ENCODE measurements at regions not wholly inside any gene's neighbourhood (a gene's known extent, or its start where the extent isn't known, plus 50 kb on each side); places are given as distances from the start of the nearest gene placed in this dataset.

DNA sequence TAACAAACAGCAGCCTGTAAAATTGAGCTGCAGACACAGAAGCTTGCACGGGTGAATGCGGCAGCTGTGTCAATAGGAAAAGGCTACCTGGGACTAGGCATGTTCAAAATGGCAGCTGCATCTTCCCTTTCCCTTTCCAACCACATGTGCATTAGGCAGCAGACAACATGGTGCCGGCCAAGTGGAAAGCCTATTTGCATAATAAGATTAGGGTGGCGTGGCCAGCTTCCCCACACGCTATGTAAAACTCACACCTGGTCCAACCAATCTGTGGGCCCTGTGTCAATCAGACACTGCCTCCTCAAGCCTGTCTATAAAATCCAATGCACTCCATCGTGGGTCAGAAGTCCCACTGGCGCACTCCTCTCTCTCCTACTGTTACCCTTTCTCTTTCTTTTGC, 61.0 kb upstream of the RBBP6 start:
- no peak for FAIRE-seq
- 90% methylated on average over 7 of the region's 7 CpGs; no CpG with 5 or more reads in 1 of the 2 experiments for WGBS, 2 experiments (ENCODE audit: extremely low coverage in 1 of 2, insufficient coverage in 1 of 2, insufficient read length in 1 of 2, insufficient replicate concordance in 2 of 2, low coverage in 1 of 2, low lambda C conversion rate in 2 of 2, missing lambda C conversion rate in 1 of 2)
- peaks cover 5 to 36% (median 23%) of the 10 kb centered on the region in 4 experiments for H3K27me3 ChIP-seq (replicated peaks in 1 of 4; ENCODE audit: control insufficient read depth in 3 of 4, extremely low read depth in 1 of 4, insufficient read depth in 3 of 4, low read length in 3 of 4)

More for the DNA sequence above, 61.0 kb upstream of the RBBP6 start:
- no peaks in the 10 kb centered on the region for H3K79me2 ChIP-seq (ENCODE audit: control insufficient read depth in 1 of 2, insufficient read depth in 2 of 2, low read length in 2 of 2)
- H3K4me3 ChIP-seq (ENCODE audit: extremely low read depth in 1 of 4, insufficient read depth in 2 of 4, low read depth in 3 of 4, low read length in 4 of 4), result no peak overlapping the region
- ChIA-PET CTCF (ENCODE audit: partially characterized antibody) (no interaction called here), POLR2A (ENCODE audit: partially characterized antibody) (no interaction called here)
- H2BK20ac ChIP-seq (ENCODE audit: low read length), result no peak overlapping the region
- TF ChIP-seq RNF2 (IDR thresholded peaks at IDR 0.05; ENCODE audit: borderline replicate concordance, low read depth, low read length, missing control alignments, poor library complexity, severe bottlenecking) (no peak), CEBPB (IDR thresholded peaks at IDR 0.05; ENCODE audit: low read depth, low read length) (no peak), MAFK (IDR thresholded peaks at IDR 0.05; ENCODE audit: low read depth, low read length) (no peak), SP1 (IDR thresholded peaks at IDR 0.05; ENCODE audit: low read depth, low read length) (no peak)
- no peak overlapping the region for H2AK5ac ChIP-seq (ENCODE audit: low read depth, low read length)
- no peak overlapping the region for H3K4ac ChIP-seq (replicated peaks; ENCODE audit: insufficient read length, low read depth, low read length)
- H2BK5ac ChIP-seq (ENCODE audit: low read depth, low read length), result no peak overlapping the region
- no peak overlapping the region for H3K4me2 ChIP-seq (ENCODE audit: insufficient read depth in 1 of 2, low read depth in 2 of 2, low read length in 2 of 2)
- no peaks in the 10 kb centered on the region for H3K36me3 ChIP-seq (ENCODE audit: control insufficient read depth in 2 of 4, insufficient read depth in 4 of 4, low read length in 3 of 4)
- no peaks in the 10 kb centered on the region for H3K79me1 ChIP-seq (ENCODE audit: low read depth, low read length)
- no peaks in the 10 kb centered on the region for H4K20me1 ChIP-seq (replicated peaks in 1 of 2; ENCODE audit: control insufficient read depth in 1 of 2, insufficient read depth in 2 of 2, low read length in 2 of 2)
- H2BK120ac ChIP-seq (replicated peaks; ENCODE audit: low read depth, low read length), result no peak overlapping the region
- no peak overlapping the region for H4K91ac ChIP-seq (replicated peaks; ENCODE audit: insufficient read length, low read length)
- no peak overlapping the region for H2BK12ac ChIP-seq (ENCODE audit: low read depth, low read length)
- no peak overlapping the region for H2AFZ ChIP-seq (ENCODE audit: low read length)
- no peak overlapping the region for H4K5ac ChIP-seq (ENCODE audit: insufficient read length, low read depth, low read length)
- DNase-seq (ENCODE audit: low read depth in 1 of 2, low spot score in 2 of 2), result no peak
- H4K8ac ChIP-seq (ENCODE audit: extremely low read depth, insufficient read depth, low read length), result no peak overlapping the region
- 0 out of 4 replicates have a peak, but pooled peaks cover 0 to 3% of the 10 kb centered on the region in 2 experiments for H3K9me3 ChIP-seq (ENCODE audit: insufficient read depth in 2 of 2, low read depth in 1 of 2, low read length in 1 of 2)
- no peak overlapping the region for H3K18ac ChIP-seq (ENCODE audit: extremely low read depth, low read length)
- H2BK15ac ChIP-seq (ENCODE audit: low read length), result no peak overlapping the region
- H3K27ac ChIP-seq (ENCODE audit: low read depth, low read length), result no peak overlapping the region
- H3K56ac ChIP-seq (replicated peaks; ENCODE audit: insufficient read length, low read depth, low read length), result no peak overlapping the region
- no peak overlapping the region for H3K14ac ChIP-seq (ENCODE audit: insufficient read length)
- no peak overlapping the region for H3K9ac ChIP-seq (replicated peaks in 1 of 4; ENCODE audit: extremely low read depth in 1 of 4, low read depth in 3 of 4, low read length in 3 of 4)
- no peaks in the 10 kb centered on the region for H3K23me2 ChIP-seq (ENCODE audit: low read depth, low read length)
- H3K23ac ChIP-seq (ENCODE audit: insufficient read length), result no peak overlapping the region
- H3K4me1 ChIP-seq (replicated peaks in 1 of 4; ENCODE audit: control insufficient read depth in 3 of 4, insufficient read depth in 4 of 4, low read length in 3 of 4), result peaks cover 4 to 9% (median 7%) of the 10 kb centered on the region in 4 experiments; a peak in 6 of 7 replicates

All from H1 (cell line).